WERI-Rb-1 (cell line): ENCODE measurements at regions not wholly inside any gene's neighbourhood (a gene's known extent, or its start where the extent isn't known, plus 50 kb on each side); places are given as distances from the start of the nearest gene placed in this dataset.
"Not testable (repeated sequence)": the region's sequence is repeated elsewhere in the genome, so short reads cannot be mapped to it uniquely, and the experiment has no call there.

Source experiments
- DNase-seq: peaks from one replicate; pipeline ENCODE4 v3.0.0-alpha.2; 2020
- H3K27ac ChIP-seq: fragments of 250-450 bp; sonication (Bioruptor Pico); 2 replicates; pipeline ENCODE4 v1.5.1; 2020; ENCODE audit warnings: mild to moderate bottlenecking, moderate library complexity
- H3K27me3 ChIP-seq: fragments of 250-450 bp; sonication (Bioruptor Pico); 2 replicates; pipeline ENCODE4 v1.5.1; 2021; ENCODE audit warnings: mild to moderate bottlenecking, low read depth, moderate library complexity; ENCODE audit not compliant: insufficient read depth, severe bottlenecking
- H3K36me3 ChIP-seq: fragments of 250-450 bp; sonication (Bioruptor Pico); 2 replicates; pipeline ENCODE4 v1.5.1; 2020; ENCODE audit warnings: mild to moderate bottlenecking, moderate library complexity
- H3K4me3 ChIP-seq: 2 replicates; pipeline ENCODE4 v1.5.1; 2011; ENCODE audit warnings: low read depth, mild to moderate bottlenecking, control low read depth, low read length
- H3K9me3 ChIP-seq: fragments of 250-450 bp; sonication (Bioruptor Pico); 2 replicates; pipeline ENCODE4 v1.5.1; 2021; ENCODE audit warnings: mild to moderate bottlenecking, moderate library complexity; ENCODE audit not compliant: severe bottlenecking
- CTCF ChIP-seq: IDR thresholded peaks from 2 replicates; pipeline ENCODE4 v1.5.1; 2011; ENCODE audit warnings: low read depth, mild to moderate bottlenecking, control low read depth, inconsistent platforms, low read length

DNA sequence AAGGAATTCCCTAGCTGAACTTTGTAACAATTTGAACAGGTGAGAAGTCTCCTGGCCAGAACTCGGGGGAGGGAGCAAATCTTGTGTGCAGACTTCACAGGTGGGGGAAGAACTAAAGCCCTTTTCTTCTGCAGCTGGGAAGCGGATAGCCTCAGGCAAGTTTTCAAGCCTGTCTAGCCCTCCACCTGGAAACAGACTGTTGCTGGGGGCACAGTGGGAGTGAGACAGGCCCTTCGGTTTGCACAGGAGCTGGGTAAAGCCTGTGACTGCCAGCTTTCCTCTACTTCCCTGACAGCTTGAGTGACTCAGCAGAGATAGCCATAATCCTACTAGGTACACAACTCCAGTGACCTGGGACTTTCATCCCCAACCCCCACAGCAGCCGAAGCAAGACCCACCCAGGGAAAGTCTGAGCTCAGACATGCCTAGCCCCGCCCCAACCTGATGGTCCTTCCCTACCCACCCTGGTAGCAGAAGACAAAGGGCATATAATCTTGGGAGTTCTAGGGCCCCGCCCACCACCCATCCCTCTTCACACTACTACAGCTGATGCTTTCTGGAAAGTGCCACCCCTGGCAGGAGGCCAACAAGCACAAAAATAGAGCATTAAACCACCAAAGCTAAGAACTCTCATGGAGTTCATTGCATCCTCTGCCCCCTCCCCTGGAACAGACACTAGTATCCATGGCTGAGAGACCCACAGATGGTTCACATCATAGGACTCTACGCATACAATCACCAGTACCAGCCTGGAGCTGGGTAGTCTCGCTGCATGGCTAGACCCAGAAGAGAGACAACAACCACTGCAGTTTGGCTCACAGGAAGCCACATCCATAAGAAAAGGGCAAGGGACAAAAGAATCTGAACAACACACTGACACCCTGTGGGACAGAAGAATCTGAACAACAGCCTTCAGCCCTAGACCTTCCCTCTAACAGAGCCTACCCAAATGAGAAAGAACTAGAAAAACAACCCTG lies 479.0 kb downstream of the RAP2B start:
- DNase-seq, result peak; percentile 75

DNA sequence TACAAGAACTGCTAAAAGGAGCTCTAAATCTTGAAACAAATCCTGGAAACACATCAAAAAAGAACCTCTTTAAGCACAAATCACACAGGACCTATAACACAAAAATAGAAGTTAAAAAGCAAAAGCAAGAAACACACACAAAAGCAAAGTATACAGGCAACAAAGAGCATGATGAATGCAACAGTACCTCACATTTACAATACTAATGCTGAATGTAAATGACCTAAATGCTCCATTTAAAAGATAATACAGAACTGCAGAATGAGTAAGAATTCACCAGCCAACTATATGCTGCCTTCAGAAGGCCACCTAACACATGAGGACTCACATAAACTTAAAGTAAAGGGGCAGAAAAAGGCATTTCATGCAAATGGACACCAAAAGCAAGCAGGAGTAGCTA lies 478.6 kb upstream of the ARHGEF26 start:
- H3K36me3 ChIP-seq, DNase-seq, H3K27ac ChIP-seq, H3K4me3 ChIP-seq, H3K27me3 ChIP-seq, H3K9me3 ChIP-seq: not testable (repeated sequence)

More for the DNA sequence above, 479.0 kb downstream of the RAP2B start:
- Histone ChIP-seq H3K27me3 (no peaks in the 10 kb centered on the region), H3K9me3 (no peaks in the 10 kb centered on the region), H3K4me3 (no peak overlapping the region), H3K36me3 (no peaks in the 10 kb centered on the region), H3K27ac (peak overlapping the region; percentile 61)
- TF ChIP-seq CTCF, result no peak

DNA sequence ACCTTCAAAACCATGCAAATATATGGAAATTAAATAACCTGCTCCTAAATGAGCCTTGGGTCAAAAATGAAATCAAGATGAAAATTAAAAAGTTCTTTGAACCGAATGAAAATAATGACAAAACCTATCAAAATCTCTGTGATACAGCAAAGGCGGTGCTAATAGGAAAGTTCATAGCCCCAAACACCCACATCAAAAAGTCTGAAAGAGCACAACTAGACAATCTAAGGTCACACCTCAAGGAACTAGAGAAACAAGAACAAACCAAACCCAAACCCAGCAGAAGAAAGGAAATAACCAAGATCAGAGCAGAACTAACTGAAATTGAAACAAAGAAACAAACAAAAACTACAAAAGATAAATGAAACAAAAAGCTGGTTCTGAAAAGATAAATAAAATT lies 477.7 kb upstream of the ARHGEF26 start:
- not testable (repeated sequence) for H3K27ac ChIP-seq, DNase-seq

DNA sequence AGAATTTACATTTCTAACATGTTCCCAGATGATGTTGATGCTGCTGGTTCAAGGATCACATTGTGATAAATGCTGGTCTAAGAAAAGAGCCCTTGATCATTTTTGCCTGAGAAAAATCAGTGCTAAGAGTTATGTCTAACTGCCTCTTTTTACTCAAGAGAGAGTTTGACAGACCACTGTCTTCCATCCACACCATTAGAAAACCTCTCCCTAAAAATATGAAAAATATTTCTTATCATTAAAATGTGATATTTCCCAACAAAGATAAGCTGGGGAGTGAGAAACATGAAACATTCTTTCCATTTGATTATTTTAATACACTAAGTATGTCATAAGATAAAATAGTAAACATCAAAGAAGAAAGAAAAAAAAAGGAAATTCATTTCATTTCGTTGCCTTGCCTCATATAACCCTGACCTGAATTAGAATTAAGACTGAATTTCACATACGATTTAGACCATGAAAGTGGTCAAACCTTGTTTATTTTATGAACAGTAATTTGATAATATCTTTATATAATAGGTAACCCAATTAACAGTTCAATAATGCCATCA lies 471.8 kb upstream of the ARHGEF26 start:
- no peak overlapping the region for H3K27ac ChIP-seq
- H3K4me3 ChIP-seq, result no peak overlapping the region
- no peaks in the 10 kb centered on the region for H3K9me3 ChIP-seq
- DNase-seq, result no peak
- H3K36me3 ChIP-seq, result no peaks in the 10 kb centered on the region
- H3K27me3 ChIP-seq, result no peaks in the 10 kb centered on the region
- no peak for TF ChIP-seq CTCF

More for the DNA sequence above, 477.7 kb upstream of the ARHGEF26 start:
- not testable (repeated sequence) for H3K4me3 ChIP-seq, H3K36me3 ChIP-seq, H3K27me3 ChIP-seq, H3K9me3 ChIP-seq

GRCh38 chr3:153652076-153652475 lies 469.1 kb upstream of the ARHGEF26 start:
- DNase-seq, result no peak
- no peak for TF ChIP-seq CTCF
- Histone ChIP-seq H3K4me3 (no peak overlapping the region), H3K36me3 (no peaks in the 10 kb centered on the region), H3K27ac (no peak overlapping the region), H3K9me3 (no peaks in the 10 kb centered on the region), H3K27me3 (no peaks in the 10 kb centered on the region)

- Histone ChIP-seq H3K27me3 (no peaks in the 10 kb centered on the region), H3K4me3 (no peak overlapping the region), H3K9me3 (no peaks in the 10 kb centered on the region), H3K27ac (no peak overlapping the region), H3K36me3 (no peaks in the 10 kb centered on the region)
- no peak for DNase-seq
- TF ChIP-seq CTCF, result no peak
Measured at GRCh38 chr3:153657046-153657445, 464.1 kb upstream of the ARHGEF26 start.

GRCh38 chr3:153657461-153657860 lies 463.7 kb upstream of the ARHGEF26 start:
- no peak overlapping the region for H3K27ac ChIP-seq
- TF ChIP-seq CTCF, result no peak
- H3K4me3 ChIP-seq, result no peak overlapping the region
- H3K9me3 ChIP-seq, result no peaks in the 10 kb centered on the region
- H3K36me3 ChIP-seq, result no peaks in the 10 kb centered on the region
- H3K27me3 ChIP-seq, result no peaks in the 10 kb centered on the region
- no peak for DNase-seq
